ENCODE measurements at regions not wholly inside any gene's neighbourhood (a gene's known extent, or its start where the extent isn't known, plus 50 kb on each side); places are given as distances from the start of the nearest gene placed in this dataset.
"Not testable (repeated sequence)": the region's sequence is repeated elsewhere in the genome, so short reads cannot be mapped to it uniquely, and the experiment has no call there.

DNA sequence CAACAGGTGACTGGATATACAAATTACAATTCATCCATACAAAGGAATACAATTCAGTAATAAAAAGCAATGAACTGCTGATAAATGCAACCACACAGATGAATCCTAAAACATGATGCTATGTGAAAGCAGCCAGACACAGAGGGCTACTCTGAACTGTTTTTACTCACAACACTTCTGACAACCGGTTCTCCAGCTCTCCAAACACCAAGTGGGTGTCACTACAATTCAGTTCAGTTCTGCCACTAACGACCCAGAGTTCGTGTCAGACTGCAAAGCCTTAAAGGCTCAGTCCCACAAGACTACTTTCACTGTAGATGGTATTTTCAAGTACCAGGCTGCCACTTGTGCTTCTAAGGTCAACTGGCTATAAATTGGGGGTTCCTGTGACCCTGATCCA, 119.4 kb downstream of the SLC16A1 start:
- Histone ChIP-seq H3K36me3 (ENCODE audit: insufficient read depth, low read length) (no peaks in the 10 kb centered on the region), H3K79me2 (ENCODE audit: control insufficient read depth, insufficient read depth, low read length, unreplicated experiment) (no peaks in the 10 kb centered on the region), H3K4me1 (ENCODE audit: control insufficient read depth, insufficient read depth, low read length, unreplicated experiment) (peaks cover 18% of the 10 kb centered on the region), H3K27ac (ENCODE audit: low read depth, low read length) (no peak overlapping the region), H2AFZ (ENCODE audit: low read length, unreplicated experiment) (no peak overlapping the region), H3K27me3 (ENCODE audit: insufficient read depth, low read length) (no peaks in the 10 kb centered on the region), H3K4me3 (ENCODE audit: low read depth, low read length) (no peak overlapping the region)

- Histone ChIP-seq H3K79me2 (ENCODE audit: control insufficient read depth, insufficient read depth, low read length, unreplicated experiment) (no peaks in the 10 kb centered on the region), H3K36me3 (ENCODE audit: insufficient read depth, low read length) (no peaks in the 10 kb centered on the region), H3K27ac (ENCODE audit: low read depth, low read length) (no peak overlapping the region), H3K4me3 (ENCODE audit: low read depth, low read length) (no peak overlapping the region), H3K4me1 (ENCODE audit: control insufficient read depth, insufficient read depth, low read length, unreplicated experiment) (peaks cover 12% of the 10 kb centered on the region), H2AFZ (ENCODE audit: low read length, unreplicated experiment) (no peak overlapping the region), H3K27me3 (ENCODE audit: insufficient read depth, low read length) (no peaks in the 10 kb centered on the region)
Measured at GRCh38 chr1:112833806-112834205, 118.7 kb upstream of the PPM1J start.

GRCh38 chr1:112832259-112832658, 117.1 kb upstream of the PPM1J start:
- not testable (repeated sequence) for H2AFZ ChIP-seq (ENCODE audit: low read length, unreplicated experiment); H3K27me3 ChIP-seq (ENCODE audit: insufficient read depth, low read length); H3K79me2 ChIP-seq (ENCODE audit: control insufficient read depth, insufficient read depth, low read length, unreplicated experiment); H3K36me3 ChIP-seq (ENCODE audit: insufficient read depth, low read length); H3K27ac ChIP-seq (ENCODE audit: low read depth, low read length); H3K4me3 ChIP-seq (ENCODE audit: low read depth, low read length)
- H3K4me1 ChIP-seq (ENCODE audit: control insufficient read depth, insufficient read depth, low read length, unreplicated experiment): peaks cover 12% of the 10 kb centered on the region

DNA sequence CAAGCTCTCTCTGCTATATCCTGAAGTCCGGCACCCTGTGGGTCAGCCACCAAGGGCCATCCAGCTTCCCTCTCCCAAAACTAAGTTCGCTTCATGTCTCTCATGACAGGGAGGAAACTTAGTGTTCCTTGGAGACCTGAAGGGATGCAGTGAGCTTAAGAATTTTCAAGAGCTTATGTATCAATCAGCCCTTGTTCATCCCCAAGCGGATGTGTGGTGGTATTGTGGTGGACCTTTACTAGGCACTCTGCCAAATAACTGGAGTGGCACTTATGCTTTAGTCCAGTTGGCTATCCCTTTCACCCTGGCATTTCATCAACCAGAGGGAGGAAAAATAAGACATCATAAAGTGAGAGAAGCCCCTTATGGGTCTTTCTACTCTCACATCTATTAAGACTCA, 114.6 kb upstream of the PPM1J start:
- H3K4me1 ChIP-seq (ENCODE audit: control insufficient read depth, insufficient read depth, low read length, unreplicated experiment): not testable (repeated sequence)

DNA sequence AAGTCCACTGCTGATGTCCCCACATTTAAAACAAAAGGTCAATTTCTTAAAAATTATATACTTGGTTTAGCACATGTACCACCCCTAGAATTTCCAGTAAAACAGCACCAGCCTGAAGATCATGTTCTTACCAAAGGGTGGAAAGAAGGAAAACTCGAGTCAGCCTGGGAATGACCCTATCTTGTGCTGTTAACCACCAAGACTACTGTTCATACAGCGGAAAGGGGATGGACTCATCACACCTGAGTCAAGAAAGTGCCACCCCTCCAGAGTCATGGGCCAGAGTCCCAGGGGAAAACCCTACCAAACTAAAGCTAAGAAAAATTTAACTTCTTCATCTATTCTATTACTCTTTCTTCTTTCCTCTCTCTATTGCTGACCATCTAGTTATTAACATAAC, 113.6 kb upstream of the PPM1J start:
- Histone ChIP-seq H3K36me3 (ENCODE audit: insufficient read depth, low read length) (no peaks in the 10 kb centered on the region), H3K4me1 (ENCODE audit: control insufficient read depth, insufficient read depth, low read length, unreplicated experiment) (no peaks in the 10 kb centered on the region), H2AFZ (ENCODE audit: low read length, unreplicated experiment) (no peak overlapping the region), H3K4me3 (ENCODE audit: low read depth, low read length) (no peak overlapping the region), H3K79me2 (ENCODE audit: control insufficient read depth, insufficient read depth, low read length, unreplicated experiment) (no peaks in the 10 kb centered on the region), H3K27ac (ENCODE audit: low read depth, low read length) (no peak overlapping the region), H3K27me3 (ENCODE audit: insufficient read depth, low read length) (no peaks in the 10 kb centered on the region)

More for the DNA sequence above, 114.6 kb upstream of the PPM1J start:
- H2AFZ ChIP-seq (ENCODE audit: low read length, unreplicated experiment); H3K36me3 ChIP-seq (ENCODE audit: insufficient read depth, low read length); H3K27me3 ChIP-seq (ENCODE audit: insufficient read depth, low read length); H3K4me3 ChIP-seq (ENCODE audit: low read depth, low read length); H3K79me2 ChIP-seq (ENCODE audit: control insufficient read depth, insufficient read depth, low read length, unreplicated experiment); H3K27ac ChIP-seq (ENCODE audit: low read depth, low read length): not testable (repeated sequence)

- not testable (repeated sequence) for H3K27ac ChIP-seq (ENCODE audit: low read depth, low read length); H3K4me1 ChIP-seq (ENCODE audit: control insufficient read depth, insufficient read depth, low read length, unreplicated experiment); H3K4me3 ChIP-seq (ENCODE audit: low read depth, low read length); H3K79me2 ChIP-seq (ENCODE audit: control insufficient read depth, insufficient read depth, low read length, unreplicated experiment); H3K27me3 ChIP-seq (ENCODE audit: insufficient read depth, low read length); H3K36me3 ChIP-seq (ENCODE audit: insufficient read depth, low read length); H2AFZ ChIP-seq (ENCODE audit: low read length, unreplicated experiment)
Measured at GRCh38 chr1:112827391-112827790, 112.3 kb upstream of the PPM1J start.

GRCh38 chr1:112826217-112826944, 111.2 kb upstream of the PPM1J start:
- Histone ChIP-seq H3K4me3 (ENCODE audit: low read depth, low read length) (no peak overlapping the region), H3K4me1 (ENCODE audit: control insufficient read depth, insufficient read depth, low read length, unreplicated experiment) (no peaks in the 10 kb centered on the region), H2AFZ (ENCODE audit: low read length, unreplicated experiment) (no peak overlapping the region), H3K27me3 (ENCODE audit: insufficient read depth, low read length) (no peaks in the 10 kb centered on the region), H3K27ac (ENCODE audit: low read depth, low read length) (no peak overlapping the region), H3K79me2 (ENCODE audit: control insufficient read depth, insufficient read depth, low read length, unreplicated experiment) (no peaks in the 10 kb centered on the region), H3K36me3 (ENCODE audit: insufficient read depth, low read length) (no peaks in the 10 kb centered on the region)

DNA sequence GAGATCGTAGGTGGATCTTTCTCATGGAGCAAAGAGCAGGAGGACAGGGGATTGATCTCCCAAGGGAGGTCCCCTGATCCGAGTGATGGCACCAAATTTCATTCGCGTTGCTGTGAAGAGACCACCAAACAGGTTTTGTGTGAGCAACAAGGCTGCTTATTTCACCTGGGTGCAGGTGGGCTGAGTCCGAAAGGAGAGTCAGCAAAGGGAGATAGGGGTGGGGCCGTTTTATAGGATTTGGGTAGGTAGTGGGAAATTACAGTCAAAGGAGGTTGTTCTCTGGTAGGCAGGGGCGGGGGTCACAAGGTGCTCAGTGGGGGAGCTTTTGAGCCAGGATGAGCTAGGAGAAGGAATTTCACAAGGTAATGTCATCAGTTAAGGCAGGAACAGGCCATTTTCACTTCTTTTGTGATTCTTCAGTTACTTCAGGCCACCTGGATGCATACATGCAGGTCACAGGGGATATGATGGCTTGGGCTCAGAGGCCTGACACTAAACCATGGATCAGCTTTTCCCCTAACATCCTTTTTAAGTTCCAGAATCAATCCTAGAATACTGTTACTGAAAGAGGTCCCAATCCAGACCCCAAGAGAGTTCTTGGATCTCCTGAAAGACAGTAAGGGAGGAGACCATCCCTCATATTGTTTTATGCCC, 110.6 kb upstream of the PPM1J start:
- H3K4me3 ChIP-seq (ENCODE audit: low read depth, low read length); H3K36me3 ChIP-seq (ENCODE audit: insufficient read depth, low read length); H3K27me3 ChIP-seq (ENCODE audit: insufficient read depth, low read length); H3K4me1 ChIP-seq (ENCODE audit: control insufficient read depth, insufficient read depth, low read length, unreplicated experiment); H3K27ac ChIP-seq (ENCODE audit: low read depth, low read length); H2AFZ ChIP-seq (ENCODE audit: low read length, unreplicated experiment); H3K79me2 ChIP-seq (ENCODE audit: control insufficient read depth, insufficient read depth, low read length, unreplicated experiment): not testable (repeated sequence)

- not testable (repeated sequence) for H3K36me3 ChIP-seq (ENCODE audit: insufficient read depth, low read length); H3K27me3 ChIP-seq (ENCODE audit: insufficient read depth, low read length); H3K27ac ChIP-seq (ENCODE audit: low read depth, low read length); H3K79me2 ChIP-seq (ENCODE audit: control insufficient read depth, insufficient read depth, low read length, unreplicated experiment); H3K4me3 ChIP-seq (ENCODE audit: low read depth, low read length); H3K4me1 ChIP-seq (ENCODE audit: control insufficient read depth, insufficient read depth, low read length, unreplicated experiment); H2AFZ ChIP-seq (ENCODE audit: low read length, unreplicated experiment)
Measured at GRCh38 chr1:112825075-112825474, 109.9 kb upstream of the PPM1J start.

- H3K27me3 ChIP-seq (ENCODE audit: insufficient read depth, low read length); H3K79me2 ChIP-seq (ENCODE audit: control insufficient read depth, insufficient read depth, low read length, unreplicated experiment); H3K36me3 ChIP-seq (ENCODE audit: insufficient read depth, low read length); H3K4me1 ChIP-seq (ENCODE audit: control insufficient read depth, insufficient read depth, low read length, unreplicated experiment); H3K4me3 ChIP-seq (ENCODE audit: low read depth, low read length); H2AFZ ChIP-seq (ENCODE audit: low read length, unreplicated experiment); H3K27ac ChIP-seq (ENCODE audit: low read depth, low read length): not testable (repeated sequence)
Measured at GRCh38 chr1:112821307-112822063, 106.4 kb upstream of the PPM1J start.
